GM18507 (cell line): ENCODE measurements at regions not wholly inside any gene's neighbourhood (a gene's known extent, or its start where the extent isn't known, plus 50 kb on each side); places are given as distances from the start of the nearest gene placed in this dataset.
"Not testable (repeated sequence)": the region's sequence is repeated elsewhere in the genome, so short reads cannot be mapped to it uniquely, and the experiment has no call there.

ENCODE experiments used
- DNase-seq: peaks from one replicate; pipeline ENCODE4 v3.0.0; 2011; ENCODE audit warnings: low read depth; ENCODE audit not compliant: insufficient read length; ENCODE audit errors: extremely low spot score
- FAIRE-seq: peaks from 2 replicates; lab custom pipeline; 2011; peaks lifted over from hg19 to GRCh38; lab: Jason Lieb, UNC

DNA sequence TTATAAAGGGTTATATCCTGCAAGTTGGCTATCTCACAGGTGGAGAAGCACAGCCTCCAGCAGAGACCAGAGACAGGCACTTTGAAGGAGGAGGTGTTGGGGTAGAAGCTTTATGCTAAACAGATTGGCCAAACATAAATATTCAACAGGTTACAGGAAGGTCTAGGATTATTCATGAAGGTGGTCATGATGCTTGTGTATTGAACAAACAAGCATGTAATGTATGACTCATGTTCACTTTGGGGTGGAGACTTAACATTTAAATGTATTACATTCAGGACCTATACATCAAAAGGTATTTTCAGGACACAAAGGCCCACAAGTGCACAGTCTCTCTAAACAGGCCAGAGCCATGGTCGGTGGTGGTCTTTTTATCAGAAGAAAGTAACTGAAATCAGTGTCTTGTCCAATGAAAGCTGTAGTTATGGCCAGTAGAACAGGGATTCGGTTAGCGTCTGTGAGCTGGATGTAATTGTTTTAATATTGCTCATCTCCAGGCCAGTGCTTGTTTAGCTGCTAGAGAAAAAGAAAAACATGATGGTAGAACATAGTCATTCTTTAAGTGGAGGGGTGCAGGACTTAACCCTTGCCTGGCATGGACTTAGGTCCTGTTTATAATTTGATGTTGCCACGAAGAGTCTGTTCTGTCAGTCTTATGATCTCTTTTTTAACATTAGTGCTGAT, 555.2 kb upstream of the PCDH10 start:
- FAIRE-seq (no peak), DNase-seq (no peak)

- FAIRE-seq: no peak
- no peak for DNase-seq
These were observed 552.9 kb upstream of the PCDH10 start for GRCh38 chr4:132596186-132596585.

DNA sequence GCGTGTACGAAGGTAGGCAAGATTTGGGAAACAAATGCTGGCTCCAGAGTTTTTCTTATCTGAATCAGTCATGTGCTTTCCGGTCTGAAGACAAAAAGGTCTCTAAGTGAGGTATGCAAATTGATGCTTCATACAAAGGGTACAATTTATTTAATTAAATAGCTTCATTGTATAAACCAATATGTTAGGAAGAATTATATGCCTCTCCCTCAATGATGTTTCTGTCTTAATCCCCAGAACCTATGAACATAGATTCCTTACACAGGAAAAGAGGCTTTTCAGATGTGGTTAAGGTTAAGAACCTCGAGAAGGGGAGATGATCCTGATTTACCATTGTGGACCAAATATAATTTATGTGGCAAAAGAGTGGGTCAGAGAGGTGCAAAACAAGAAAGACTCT, 543.5 kb upstream of the PCDH10 start:
- FAIRE-seq (no peak), DNase-seq (no peak)

DNA sequence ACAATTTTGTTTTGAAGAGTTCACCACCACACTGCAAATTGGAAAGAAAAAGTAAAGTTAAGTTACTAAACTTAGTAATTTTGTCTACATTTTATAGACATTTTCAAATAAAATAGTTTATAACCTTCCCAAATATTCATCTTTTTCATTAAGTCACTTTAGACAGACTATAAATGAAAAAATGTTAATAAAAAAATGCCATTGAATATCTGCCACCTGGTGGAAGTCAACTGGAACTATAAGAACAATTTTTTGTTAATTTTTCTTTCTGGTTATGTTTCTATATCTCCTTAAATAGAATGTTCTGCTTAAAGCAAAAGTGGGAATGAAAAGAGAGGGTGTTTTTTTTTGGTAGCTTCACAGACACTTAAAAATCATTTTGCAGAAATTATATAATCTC, 534.4 kb upstream of the PCDH10 start:
- no peak for FAIRE-seq

GRCh38 chr4:132619968-132620367, 529.1 kb upstream of the PCDH10 start:
- DNase-seq (no peak), FAIRE-seq (no peak)

More for the DNA sequence above, 534.4 kb upstream of the PCDH10 start:
- no peak for DNase-seq

- FAIRE-seq (peak; percentile 38), DNase-seq (no peak)
These were observed 506.9 kb upstream of the PCDH10 start for GRCh38 chr4:132642016-132642817.

GRCh38 chr4:132646186-132646585, 502.9 kb upstream of the PCDH10 start:
- FAIRE-seq: no peak
- DNase-seq: no peak

DNA sequence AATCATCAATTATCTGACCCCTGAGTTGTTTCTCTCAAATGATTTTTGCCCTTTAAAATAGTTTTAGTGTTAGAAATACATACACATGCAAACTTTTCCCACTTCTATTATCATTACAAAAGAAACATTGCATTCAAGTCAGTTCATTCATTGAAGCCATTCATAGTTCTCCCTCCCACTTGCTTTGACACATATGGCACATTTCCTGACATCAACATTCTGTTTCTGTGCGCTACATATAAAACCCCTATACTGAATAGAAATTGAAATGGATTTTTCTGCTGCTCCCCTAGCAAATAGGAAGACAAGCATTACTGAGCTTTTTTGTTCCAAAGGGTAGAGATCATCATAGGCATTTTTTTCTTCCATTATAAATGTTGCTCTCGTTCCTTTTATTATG, 497.9 kb upstream of the PCDH10 start:
- FAIRE-seq (no peak), DNase-seq (no peak)

- DNase-seq: no peak
- FAIRE-seq: no peak
These were observed 488.9 kb upstream of the PCDH10 start for GRCh38 chr4:132660181-132660580.

DNA sequence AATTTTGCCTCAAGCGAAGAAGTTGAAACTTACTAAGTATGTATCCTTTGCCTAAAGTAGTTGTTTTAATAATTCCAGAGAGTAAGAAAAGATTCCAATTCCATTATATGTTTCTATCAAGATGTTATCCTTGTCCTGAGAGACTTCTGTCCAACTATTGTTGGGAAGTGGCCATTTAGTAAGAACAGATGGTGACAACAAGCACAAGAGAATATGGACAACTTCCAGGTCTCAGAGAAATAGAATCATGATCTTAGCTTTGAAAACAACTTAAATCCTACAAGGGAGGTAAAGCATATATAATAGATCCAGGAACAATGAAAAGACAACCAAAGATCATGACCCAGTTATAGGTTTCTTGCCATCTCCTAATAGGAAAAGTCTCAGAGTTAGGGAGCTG, 486.6 kb upstream of the PCDH10 start:
- DNase-seq (no peak), FAIRE-seq (no peak)

GRCh38 chr4:132669786-132670185, 479.3 kb upstream of the PCDH10 start:
- FAIRE-seq: no peak
- no peak for DNase-seq

- DNase-seq: no peak
- FAIRE-seq: no peak
These were observed 478.5 kb upstream of the PCDH10 start for GRCh38 chr4:132670557-132670956.

- DNase-seq: no peak
- no peak for FAIRE-seq
These were observed 465.1 kb upstream of the PCDH10 start for GRCh38 chr4:132683957-132684356.

DNA sequence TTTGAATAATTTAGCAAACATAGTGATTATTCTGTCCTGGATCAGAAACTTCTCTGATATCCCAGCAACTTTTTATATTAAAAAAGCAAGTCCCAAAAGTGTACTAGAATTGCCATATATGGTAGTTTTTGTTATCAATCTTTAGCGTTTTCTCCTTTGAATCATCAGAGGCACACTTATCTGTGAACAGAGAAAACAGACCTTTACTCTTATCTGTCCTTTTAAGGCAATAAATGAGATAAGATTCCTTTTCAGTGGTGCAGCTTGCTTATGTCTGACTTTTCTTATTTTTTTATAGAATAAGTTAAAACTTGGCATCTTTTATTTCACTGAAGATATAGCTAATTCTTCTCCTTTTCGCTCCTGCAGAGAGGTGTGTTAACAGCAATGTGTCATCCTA, 458.1 kb upstream of the PCDH10 start:
- DNase-seq (no peak), FAIRE-seq (no peak)

GRCh38 chr4:132691668-132692067, 457.4 kb upstream of the PCDH10 start:
- FAIRE-seq (no peak), DNase-seq (no peak)

- no peak for DNase-seq
- no peak for FAIRE-seq
These were observed 454.3 kb upstream of the PCDH10 start for GRCh38 chr4:132694775-132695174.

- not testable (repeated sequence) for DNase-seq, FAIRE-seq
These were observed 451.6 kb upstream of the PCDH10 start for GRCh38 chr4:132697505-132697904.

DNA sequence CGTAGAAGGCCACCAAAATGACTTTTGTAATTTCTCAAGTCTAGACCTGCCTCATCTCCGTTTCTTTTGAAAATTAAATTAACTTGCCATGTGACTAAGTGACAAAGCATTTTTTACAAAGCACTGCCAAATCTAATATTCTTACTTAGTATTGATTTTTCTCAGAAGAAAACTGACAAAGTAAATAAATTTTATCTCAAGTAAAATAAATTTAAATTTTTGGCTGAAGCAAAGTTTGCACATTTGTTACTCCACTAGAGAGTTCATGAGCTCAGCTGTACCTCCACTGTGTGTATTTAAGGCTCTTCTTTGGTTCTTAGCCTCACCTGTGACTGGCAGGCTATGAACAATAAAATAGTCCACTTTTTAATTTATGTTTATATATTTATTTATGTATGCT, 441.1 kb upstream of the PCDH10 start:
- FAIRE-seq (no peak), DNase-seq (no peak)

- DNase-seq: no peak
These were observed 440.0 kb upstream of the PCDH10 start for GRCh38 chr4:132709056-132709455.

DNA sequence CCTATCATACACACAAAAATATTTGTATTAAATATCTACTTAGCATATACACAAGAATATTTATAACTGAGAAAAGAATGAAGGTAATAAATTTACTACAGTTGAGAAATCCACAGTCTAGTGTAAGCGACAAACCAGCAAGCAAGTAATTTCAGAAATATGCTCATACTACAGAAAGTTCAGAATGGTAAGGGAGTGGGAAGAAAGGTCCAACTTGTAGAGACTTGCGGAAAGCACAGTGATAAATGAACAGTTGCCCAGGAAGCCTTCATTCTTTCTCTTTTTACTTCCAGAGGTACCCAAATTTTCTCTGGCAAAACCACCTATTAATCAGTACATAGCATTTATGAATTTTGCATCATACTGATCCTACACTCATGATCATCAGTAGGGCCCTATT, 438.1 kb upstream of the PCDH10 start:
- no peak for DNase-seq
- no peak for FAIRE-seq

More at GRCh38 chr4:132709056-132709455, 440.0 kb upstream of the PCDH10 start:
- no peak for FAIRE-seq

- no peak for DNase-seq
These were observed 411.8 kb upstream of the PCDH10 start for GRCh38 chr4:132737344-132737743.

More at GRCh38 chr4:132737344-132737743, 411.8 kb upstream of the PCDH10 start:
- FAIRE-seq: no peak
